GM18505 (cell line): ENCODE measurements at regions not wholly inside any gene's neighbourhood (a gene's known extent, or its start where the extent isn't known, plus 50 kb on each side); places are given as distances from the start of the nearest gene placed in this dataset.

Source experiments
- ATAC-seq: cut with Tn5 transposase; IDR thresholded peaks from one replicate; pipeline ENCODE4 v1.9.1; 2021; ENCODE audit not compliant: unreplicated experiment
- POLR2A ChIP-seq: IDR thresholded peaks from 4 replicates; pipeline ENCODE4 v1.6.1; 2011; ENCODE audit warnings: borderline replicate concordance; ENCODE audit not compliant: insufficient read depth, insufficient read length; ENCODE audit errors: extremely low read depth

DNA sequence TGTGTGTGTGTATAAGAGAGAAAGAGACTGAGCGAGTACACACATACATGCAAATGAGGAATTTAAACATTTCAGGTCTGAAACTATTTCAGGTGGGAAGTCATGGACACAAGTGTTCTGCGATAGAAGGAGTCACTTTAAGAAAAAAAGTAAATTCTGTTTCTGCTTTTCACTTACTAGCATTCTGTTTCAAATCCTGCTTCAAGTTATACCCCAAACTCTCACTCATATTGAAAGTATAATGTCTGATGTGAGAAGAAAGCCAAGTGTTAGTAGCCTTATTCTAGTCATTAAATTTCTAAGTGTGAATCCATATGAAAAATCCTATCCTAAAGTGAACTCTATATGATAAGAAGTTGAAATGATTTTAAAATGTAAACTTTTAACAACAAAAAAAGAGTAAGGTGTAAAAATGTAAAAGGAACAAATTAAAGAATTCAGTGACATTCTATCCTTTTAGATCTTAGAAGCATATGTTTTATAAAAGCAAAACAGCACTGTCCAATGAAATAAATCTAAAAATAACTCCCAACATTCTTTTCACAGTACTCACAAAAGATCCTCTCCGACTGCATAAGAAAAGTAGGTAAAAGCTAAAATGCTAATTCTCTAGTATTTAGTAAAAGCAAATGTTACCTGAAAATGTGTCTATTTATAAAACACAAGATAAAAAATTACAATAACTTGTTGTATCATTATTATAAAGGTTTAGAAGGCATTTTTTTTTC, 570.6 kb downstream of the ZEB2 start:
- no peak for ATAC-seq
- TF ChIP-seq POLR2A: no peak

DNA sequence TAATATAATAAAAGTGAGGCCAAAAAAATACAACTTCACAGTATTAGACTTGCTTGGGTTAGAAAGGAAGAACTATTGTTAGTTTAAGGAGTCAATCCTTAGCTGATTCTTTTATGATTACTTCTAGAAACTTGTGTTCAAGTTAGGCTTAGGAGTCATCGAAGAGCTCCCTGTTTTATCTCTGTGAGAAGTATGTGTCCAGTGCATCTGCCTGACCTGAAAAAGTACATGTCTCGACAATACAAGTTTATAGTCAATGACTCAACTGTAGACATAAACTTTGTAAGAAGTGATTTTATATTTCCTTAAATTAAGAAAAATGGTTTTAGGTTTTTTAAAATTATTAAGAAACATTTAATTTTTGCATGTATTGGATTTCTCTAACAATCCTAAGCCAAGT, 571.2 kb downstream of the ZEB2 start:
- ATAC-seq: no peak
- TF ChIP-seq POLR2A: no peak

DNA sequence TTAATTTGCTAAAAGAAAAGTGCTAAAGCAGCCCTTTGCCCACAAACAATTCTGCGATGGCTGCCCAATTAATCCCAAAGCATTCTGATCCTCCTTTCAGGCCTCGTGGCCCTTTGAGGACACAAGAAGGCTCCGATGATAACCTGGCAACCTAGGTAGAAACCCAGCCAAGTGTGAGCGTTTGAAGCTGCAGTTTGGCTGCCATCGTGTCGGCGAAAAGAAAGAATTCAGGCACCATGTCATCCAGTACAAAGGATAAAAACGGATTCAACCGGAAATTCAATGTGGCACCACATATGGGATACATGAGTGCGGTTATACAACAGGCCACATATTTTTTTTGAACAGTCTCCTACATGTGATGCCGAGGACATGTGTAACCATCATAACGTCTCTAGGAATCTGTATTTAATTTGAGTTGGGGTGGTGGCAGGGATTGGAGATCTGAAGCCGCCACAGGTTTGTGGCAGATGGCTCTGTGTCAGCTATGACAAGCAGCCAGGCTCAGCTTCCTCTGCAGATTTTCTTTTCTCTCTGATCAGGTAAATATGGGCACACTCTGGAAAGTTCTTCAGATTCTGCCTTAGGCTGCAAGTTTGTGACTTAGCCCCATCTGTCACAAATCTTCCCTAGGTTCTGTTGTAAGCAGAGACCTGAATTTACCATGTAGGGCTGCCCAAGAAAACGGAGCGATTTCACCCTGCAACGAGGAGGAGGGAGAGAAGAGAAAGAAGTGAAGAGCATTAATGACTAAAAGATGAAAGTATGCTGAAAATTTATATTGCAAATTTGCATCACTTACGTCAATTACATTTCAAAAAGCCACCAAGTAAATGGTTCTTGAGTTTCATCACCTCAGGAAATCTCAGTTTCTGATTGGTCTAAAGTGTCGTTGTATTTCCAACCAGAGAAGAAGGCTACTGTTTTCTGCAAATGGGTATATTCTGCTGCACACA, 573.2 kb downstream of the ZEB2 start:
- TF ChIP-seq POLR2A: no peak
- ATAC-seq: no peak

DNA sequence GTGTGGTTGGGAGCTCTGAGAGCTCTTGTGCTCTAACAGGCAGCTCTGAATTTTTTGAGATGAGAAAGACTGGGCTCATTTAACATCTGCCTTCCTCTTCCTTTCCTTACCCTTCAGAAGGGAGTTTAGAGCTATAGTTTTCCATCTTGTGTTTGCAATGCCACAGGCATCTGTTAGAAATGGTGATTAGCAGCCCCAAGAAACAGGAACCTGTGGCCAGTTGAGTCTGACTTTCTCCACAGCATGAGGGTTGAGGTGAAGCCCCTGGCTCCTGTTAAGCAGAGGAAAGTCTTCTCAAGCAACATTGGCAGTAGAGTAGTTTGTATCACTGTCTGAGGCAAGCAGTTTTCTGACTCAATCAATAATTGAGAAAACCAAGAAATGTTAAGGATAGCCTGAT, 577.4 kb downstream of the ZEB2 start:
- no peak for TF ChIP-seq POLR2A
- ATAC-seq: no peak

DNA sequence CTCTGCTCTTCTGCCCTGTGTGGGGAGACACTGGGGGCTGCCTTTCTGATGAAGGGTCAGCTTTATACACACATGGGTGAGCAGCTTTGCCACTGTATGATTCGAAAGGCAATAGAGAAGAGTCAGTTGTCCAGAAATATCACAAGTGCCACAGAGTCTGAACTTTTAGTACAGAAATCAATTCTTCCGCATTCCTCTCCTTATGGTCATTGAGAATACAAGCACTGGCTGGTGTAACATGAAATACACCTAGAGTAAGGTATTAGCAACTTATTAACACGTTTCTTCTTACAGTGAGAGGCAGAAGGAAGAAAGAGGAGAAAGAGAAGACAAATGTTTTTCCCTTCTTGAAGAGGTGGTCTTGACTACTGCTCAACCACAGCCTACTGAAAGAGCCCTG, 579.2 kb downstream of the ZEB2 start:
- ATAC-seq: no peak
- no peak for TF ChIP-seq POLR2A

DNA sequence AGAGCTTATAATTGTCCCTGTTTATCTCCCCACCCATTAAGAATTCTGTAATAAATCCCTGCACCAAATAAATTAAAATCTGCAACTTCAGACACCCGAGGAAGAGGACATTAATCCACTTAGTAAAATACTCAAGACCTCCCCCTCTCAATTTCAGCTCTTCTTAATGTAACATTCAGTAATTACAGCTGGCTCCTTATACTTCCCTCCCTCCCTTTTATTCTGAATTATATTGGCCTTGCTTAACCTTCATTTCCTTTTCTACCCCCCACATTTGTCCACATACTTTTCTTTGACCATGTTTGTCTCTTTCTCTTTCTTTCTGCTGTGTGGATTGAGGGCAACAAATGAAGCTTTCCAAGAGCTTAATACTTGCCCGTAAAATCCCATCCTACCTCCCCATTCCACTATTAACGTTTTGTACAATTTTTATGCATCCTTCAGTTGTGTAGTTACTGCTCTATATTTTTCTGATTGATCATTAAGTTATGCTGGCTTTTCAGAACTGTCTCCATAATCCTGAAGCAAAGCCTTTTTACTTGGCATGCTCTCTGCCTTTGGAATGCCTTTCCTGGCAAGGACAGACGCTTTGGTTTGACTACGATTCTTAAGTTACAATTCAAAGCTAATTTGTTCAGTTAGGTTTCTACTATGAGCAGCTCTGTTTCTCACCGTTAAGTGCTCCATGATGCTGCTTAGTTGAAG, 580.1 kb downstream of the ZEB2 start:
- no peak for TF ChIP-seq POLR2A
- no peak for ATAC-seq

DNA sequence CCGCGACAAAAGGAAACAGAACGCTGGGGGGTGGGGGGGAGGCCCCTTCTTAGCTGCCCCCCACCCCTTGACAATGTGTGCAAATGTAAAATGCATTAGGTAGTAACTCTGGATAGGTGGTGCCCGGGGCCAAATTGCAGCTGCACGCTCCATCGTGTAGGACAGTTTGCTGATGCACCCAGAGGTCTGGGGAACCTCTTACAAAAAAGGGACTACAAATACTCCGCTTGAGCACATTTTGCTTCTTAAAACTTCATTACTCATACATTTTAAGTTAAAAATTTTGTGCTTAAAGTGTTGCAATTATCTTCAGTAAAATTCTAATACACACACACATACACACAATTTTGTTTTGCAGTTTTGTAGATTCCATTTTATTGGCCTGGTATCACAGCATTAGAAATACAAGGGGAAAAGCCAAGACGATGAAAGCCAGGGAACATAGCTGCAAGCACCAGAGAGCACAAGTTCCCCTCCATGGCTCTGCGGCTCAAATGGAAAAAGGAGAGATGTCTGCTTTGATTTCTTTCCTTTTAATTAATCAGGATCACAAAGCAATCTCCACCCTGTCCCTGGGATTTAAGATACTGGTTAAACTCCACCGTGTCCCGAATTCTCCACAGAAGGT, 582.1 kb downstream of the ZEB2 start:
- ATAC-seq: peak; percentile 30
- TF ChIP-seq POLR2A: no peak

DNA sequence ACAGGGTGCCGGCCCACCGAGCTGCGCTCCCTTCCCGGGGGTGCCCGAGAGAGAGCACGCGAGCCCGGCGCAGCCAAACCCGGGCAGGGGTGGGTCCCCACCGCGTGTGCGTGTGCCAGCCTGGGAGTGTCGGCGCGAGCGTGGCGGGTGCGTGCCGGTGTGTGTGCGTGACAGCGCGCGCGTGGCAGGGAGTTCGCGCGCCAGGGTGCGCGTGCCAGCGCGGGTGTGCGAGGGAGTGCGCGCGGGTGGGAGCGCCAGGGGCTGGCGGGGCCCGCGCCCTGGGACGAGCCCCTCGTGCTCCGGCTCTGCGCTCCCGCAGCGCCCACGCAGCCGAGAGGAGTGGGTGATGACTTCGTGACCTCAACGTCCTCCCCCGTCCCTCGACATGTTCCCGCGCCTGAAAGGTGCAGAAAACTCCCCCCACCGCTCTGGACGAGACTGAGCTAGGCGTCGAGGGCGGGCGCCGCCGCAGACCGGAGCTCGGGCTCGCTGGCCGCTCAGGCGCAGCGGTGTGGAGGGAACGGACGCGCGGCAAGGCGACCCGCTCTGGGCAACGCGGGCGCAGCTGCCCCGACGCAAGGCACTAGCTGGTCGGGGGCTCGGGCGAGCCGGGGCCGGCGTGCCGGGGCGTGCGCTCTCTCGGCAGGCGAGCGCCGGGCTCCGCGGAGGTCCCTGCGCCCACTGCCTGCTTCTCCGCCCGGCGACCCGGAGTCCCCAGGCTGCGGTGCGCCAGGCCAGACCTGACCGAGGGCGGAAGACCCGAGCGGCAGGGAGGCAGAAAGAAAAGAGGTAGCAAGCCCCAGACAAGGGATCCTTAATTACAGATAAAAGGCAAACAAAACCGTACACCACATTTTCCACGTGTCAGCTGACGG, 582.8 kb downstream of the ZEB2 start:
- ATAC-seq: peak; percentile 71
- TF ChIP-seq POLR2A: no peak

DNA sequence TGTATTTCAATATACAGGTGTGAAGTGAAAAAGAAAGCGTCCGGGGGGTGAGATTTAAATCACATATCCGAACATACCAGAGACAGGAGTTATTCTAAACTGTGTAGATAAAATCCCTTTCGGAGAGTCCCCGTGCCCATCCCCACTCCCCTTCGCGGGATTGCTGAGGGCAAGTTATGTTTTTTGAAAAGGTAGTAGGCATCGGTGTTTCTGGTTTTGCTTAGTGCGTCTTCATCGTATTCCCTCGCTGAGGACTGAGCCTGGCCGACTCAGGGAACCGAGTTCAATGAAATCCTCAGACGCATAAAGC, 583.4 kb downstream of the ZEB2 start:
- ATAC-seq: no peak
- TF ChIP-seq POLR2A: no peak

DNA sequence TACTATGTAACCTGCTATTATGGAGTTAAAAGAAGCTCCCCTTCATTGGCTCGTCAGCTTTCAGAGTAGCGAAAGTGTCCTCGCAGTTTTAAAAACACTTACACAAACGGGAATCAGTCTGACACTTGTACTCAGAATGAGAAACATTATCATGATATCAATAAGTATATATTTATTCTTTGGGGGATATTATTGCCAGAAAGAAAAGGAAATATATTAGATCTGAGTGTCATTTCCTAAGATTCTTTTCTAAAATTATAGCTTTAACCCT, 584.5 kb downstream of the ZEB2 start:
- ATAC-seq: no peak
- no peak for TF ChIP-seq POLR2A

DNA sequence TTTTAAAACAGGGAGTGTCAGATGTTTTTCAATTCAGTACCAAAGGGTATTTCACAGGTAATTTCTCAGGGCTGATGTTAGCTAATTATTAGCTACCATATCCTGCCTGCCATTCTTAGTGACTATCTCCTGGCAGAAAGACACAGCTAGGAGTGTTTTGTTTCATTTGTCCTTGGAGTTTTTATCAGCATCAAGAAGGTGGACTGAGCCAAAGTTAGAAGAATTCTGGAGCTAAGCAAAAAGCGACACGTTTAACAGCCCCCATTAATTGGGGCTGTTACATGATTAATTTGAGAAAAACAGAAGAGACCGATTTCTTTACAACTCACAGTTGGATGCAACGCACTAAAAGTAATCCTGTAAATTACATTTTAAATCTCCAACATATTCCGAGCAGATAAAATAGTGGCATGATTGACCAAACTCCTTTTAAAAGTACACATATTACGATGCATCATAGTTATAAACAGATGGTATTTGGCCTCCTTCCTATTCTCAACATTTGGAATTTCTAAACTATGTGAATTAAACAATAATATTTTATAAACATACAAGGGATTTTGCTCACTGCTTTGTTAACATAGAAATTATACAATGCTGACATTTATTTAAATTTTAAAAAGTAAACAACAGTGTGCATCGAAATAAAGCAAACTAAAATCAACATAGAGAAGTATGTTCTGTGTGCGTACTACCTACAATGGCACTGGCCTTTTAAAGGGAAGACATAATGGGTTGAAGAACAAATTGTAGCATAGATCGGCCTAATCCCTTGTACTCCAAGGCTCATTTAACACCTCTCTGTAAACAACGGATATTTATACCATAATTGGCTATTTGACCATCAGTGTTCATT, 585.1 kb downstream of the ZEB2 start:
- no peak for ATAC-seq
- TF ChIP-seq POLR2A: no peak
